Lower leg skin (tissue), 3 donors: ENCODE measurements at regions not wholly inside any gene's neighbourhood (a gene's known extent, or its start where the extent isn't known, plus 50 kb on each side); places are given as distances from the start of the nearest gene placed in this dataset.

ENCODE experiments used
- POLR2A ChIP-seq, 2 donors: fragments of 450-650 bp; IDR thresholded peaks; one replicate each; pipeline ENCODE4 v1.6.1; 2016 to 2017; ENCODE audit warnings: antibody characterized with exemption in 2 of 2, mild to moderate bottlenecking in 1 of 2, moderate library complexity in 1 of 2
- TF ChIP-seq, protein P1 (sequence below), 3 donors: fragments of 450-650 bp; IDR thresholded peaks; one replicate each; pipeline ENCODE4 v1.5.1; 2016; ENCODE audit warnings: antibody characterized with exemption in 3 of 3, mild to moderate bottlenecking in 3 of 3, moderate library complexity in 2 of 3

DNA sequence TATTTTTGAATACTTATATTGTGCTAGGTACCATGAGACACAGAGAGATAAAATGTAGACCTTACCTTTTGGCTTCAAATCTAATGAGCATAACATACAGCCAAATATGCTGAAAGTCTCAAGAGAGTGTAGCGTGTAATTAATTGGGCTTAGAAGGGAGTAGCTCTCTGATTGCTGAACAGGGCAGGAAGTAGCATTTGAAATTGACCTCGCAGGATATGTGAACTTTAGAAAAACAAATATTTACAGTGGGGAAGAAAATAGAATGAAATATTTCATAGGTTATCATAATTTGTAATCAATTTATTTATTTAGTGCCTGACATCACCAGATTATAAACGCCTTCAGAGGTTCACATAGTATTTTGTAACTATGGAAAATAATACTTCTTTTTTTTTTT is 327.1 kb downstream of the RFC3 start:
- TF ChIP-seq POLR2A (IDR thresholded peaks at IDR 0.05), result no peak
- TF ChIP-seq, protein P1, sequence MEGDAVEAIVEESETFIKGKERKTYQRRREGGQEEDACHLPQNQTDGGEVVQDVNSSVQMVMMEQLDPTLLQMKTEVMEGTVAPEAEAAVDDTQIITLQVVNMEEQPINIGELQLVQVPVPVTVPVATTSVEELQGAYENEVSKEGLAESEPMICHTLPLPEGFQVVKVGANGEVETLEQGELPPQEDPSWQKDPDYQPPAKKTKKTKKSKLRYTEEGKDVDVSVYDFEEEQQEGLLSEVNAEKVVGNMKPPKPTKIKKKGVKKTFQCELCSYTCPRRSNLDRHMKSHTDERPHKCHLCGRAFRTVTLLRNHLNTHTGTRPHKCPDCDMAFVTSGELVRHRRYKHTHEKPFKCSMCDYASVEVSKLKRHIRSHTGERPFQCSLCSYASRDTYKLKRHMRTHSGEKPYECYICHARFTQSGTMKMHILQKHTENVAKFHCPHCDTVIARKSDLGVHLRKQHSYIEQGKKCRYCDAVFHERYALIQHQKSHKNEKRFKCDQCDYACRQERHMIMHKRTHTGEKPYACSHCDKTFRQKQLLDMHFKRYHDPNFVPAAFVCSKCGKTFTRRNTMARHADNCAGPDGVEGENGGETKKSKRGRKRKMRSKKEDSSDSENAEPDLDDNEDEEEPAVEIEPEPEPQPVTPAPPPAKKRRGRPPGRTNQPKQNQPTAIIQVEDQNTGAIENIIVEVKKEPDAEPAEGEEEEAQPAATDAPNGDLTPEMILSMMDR (IDR thresholded peaks at IDR 0.05), result no peak
